ENCODE measurements at regions not wholly inside any gene's neighbourhood (a gene's known extent, or its start where the extent isn't known, plus 50 kb on each side); places are given as distances from the start of the nearest gene placed in this dataset.

DNA sequence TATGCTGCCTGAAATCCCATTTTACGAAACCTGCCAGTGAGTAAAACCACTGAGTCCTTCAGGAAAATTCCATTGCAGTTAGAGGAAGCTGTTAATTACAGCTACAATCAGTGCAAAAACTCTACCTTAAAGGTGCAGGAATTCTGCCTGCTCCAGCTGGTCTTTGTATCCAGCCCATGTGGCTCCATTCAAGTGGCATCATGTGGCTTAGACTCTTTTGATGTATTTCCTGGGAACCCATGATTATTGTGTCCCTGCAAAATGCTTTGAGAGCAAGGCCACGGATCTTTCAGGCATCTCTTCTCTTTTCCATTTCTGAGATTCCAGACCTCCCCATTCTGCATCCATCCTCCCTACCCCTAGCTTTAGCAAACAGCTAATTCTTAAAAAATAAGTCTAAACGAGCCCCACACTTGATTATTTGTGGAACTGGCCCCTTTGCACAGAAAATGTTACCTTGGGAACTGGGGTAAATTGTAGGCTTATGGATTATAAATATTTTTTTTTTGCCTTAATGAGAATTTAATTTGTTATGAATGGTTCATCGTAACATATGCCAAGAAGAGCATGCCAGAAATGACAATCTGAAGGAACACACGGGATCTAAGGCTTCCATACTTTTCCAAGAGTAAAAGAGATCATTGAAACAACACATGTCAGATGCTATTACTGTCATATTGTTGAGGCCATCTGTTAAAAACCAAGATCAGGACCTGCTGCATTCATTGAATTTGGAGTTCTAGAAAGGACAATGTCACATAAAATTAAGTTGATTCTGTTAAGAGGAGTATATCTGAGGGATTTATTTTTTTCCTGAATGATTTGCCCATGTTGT is 144.6 kb downstream of the TPH2 start:
- no peaks in the 10 kb centered on the region for H3K4me1 ChIP-seq
- no peaks in the 10 kb centered on the region for H3K27me3 ChIP-seq (replicated peaks in 1 of 7)
- no peaks in the 10 kb centered on the region for H3K9me3 ChIP-seq
- no peaks in the 10 kb centered on the region for H3K36me3 ChIP-seq
- TF ChIP-seq POLR2A (IDR thresholded peaks at IDR 0.05) (no peak), POLR2AphosphoS5 (IDR thresholded peaks at IDR 0.05) (no peak)
- TF ChIP-seq, protein P1, sequence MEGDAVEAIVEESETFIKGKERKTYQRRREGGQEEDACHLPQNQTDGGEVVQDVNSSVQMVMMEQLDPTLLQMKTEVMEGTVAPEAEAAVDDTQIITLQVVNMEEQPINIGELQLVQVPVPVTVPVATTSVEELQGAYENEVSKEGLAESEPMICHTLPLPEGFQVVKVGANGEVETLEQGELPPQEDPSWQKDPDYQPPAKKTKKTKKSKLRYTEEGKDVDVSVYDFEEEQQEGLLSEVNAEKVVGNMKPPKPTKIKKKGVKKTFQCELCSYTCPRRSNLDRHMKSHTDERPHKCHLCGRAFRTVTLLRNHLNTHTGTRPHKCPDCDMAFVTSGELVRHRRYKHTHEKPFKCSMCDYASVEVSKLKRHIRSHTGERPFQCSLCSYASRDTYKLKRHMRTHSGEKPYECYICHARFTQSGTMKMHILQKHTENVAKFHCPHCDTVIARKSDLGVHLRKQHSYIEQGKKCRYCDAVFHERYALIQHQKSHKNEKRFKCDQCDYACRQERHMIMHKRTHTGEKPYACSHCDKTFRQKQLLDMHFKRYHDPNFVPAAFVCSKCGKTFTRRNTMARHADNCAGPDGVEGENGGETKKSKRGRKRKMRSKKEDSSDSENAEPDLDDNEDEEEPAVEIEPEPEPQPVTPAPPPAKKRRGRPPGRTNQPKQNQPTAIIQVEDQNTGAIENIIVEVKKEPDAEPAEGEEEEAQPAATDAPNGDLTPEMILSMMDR (IDR thresholded peaks at IDR 0.05 in 8 of 11, conservative IDR thresholded peaks at IDR 0.05 in 3 of 11) = no peak
- H3K4me3 ChIP-seq = no peak overlapping the region
- intact Hi-C loops (cut with DNase I; ENCODE audit: low total_unique reads) = no loop called here
- WGBS, 5 donors = 60 to 75% (median 65%) methylated on average over 5 of the region's 5 CpGs
- DNase-seq = no peak
- no peak overlapping the region for H3K27ac ChIP-seq

DNA sequence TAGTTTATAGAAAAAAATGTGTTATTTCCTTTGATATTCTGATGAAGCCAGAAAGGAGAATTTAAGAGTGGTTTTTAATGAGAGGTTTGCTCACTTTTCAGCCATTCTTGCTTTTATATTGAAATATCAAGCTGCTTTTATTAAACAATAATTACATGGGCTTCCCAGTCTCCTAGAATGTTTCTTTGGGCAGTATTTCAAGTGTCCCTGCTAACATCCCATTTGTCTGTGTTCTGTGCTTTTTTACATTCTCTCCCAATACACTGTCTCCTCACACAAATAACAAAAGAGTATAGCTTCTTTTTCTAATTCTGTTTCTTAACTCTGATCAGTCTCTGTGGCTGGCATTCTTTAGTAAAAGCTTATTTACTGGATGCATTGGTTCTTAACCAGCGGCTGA is 145.4 kb downstream of the TPH2 start:
- WGBS, 5 donors = 1 to 48% (median 33%) methylated on average over 1 of the region's 1 CpG
- H3K27me3 ChIP-seq (replicated peaks in 1 of 7) = no peaks in the 10 kb centered on the region
- no peak for DNase-seq
- no peaks in the 10 kb centered on the region for H3K4me1 ChIP-seq
- intact Hi-C loops (cut with DNase I; ENCODE audit: low total_unique reads) = no loop called here
- no peaks in the 10 kb centered on the region for H3K9me3 ChIP-seq
- no peaks in the 10 kb centered on the region for H3K36me3 ChIP-seq
- TF ChIP-seq, protein P1 (IDR thresholded peaks at IDR 0.05 in 8 of 11, conservative IDR thresholded peaks at IDR 0.05 in 3 of 11) = no peak
- TF ChIP-seq POLR2AphosphoS5 (IDR thresholded peaks at IDR 0.05) (no peak), POLR2A (IDR thresholded peaks at IDR 0.05) (no peak)
- no peak overlapping the region for H3K4me3 ChIP-seq
- no peak overlapping the region for H3K27ac ChIP-seq

DNA sequence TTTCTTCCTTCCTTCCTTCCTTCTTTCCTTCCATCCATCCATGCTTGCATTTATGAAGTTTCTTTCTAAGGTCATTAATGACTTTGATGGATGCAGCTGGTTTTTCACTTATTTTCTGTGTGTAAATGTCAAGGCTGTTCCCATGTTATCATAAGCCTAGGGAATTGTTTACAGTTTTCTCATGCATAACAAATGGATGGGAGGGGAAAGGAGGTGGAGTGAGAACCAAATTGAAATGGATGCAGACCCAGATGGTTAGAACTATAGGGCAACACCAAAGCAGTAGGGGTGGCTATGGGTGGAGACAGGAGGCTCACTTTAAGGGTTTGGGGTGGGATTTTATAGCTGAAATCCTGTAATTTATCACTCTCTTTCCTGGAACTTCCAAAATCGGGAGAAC is 146.2 kb downstream of the TPH2 start:
- Histone ChIP-seq H3K36me3 (no peaks in the 10 kb centered on the region), H3K9me3 (no peaks in the 10 kb centered on the region), H3K27me3 (replicated peaks in 1 of 7) (no peaks in the 10 kb centered on the region), H3K4me1 (no peaks in the 10 kb centered on the region), H3K4me3 (no peak overlapping the region), H3K27ac (no peak overlapping the region)
- intact Hi-C loops (cut with DNase I; ENCODE audit: low total_unique reads) = no loop called here
- WGBS, 5 donors = 17 to 54% (median 38%) methylated on average over 1 of the region's 1 CpG
- TF ChIP-seq, protein P1 (IDR thresholded peaks at IDR 0.05 in 8 of 11, conservative IDR thresholded peaks at IDR 0.05 in 3 of 11) = no peak
- TF ChIP-seq POLR2AphosphoS5 (IDR thresholded peaks at IDR 0.05) (no peak), POLR2A (IDR thresholded peaks at IDR 0.05) (no peak)
- DNase-seq = no peak

DNA sequence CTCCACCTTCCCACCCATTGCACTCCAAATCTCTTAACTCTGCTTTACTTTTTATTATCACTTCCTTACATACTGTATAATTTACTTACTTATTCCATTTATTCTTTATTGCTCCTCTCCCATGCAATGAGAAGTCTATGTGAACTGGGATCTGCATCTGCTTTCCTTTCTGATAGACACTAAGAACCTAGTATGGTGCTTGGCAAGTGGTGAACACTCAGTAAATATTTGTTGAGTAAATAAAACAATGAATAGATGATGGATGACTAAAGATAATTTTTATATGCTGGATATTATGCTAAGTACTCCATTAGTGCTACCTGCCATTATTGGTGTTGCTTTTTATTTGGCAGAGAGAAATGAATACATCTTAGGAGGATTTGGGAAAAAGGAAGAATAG is 151.0 kb downstream of the TPH2 start:
- no peak overlapping the region for H3K27ac ChIP-seq
- H3K27me3 ChIP-seq (replicated peaks in 1 of 7) = no peaks in the 10 kb centered on the region
- DNase-seq = no peak
- H3K9me3 ChIP-seq = peaks cover 0 to 30% (median 23%) of the 10 kb centered on the region in 8 donors
- intact Hi-C loops (cut with DNase I; ENCODE audit: low total_unique reads) = no loop called here
- H3K4me1 ChIP-seq = no peaks in the 10 kb centered on the region
- peak overlapping the region in 4 of 8 donors; percentile 3 to 30 (median 21) for H3K4me3 ChIP-seq
- H3K36me3 ChIP-seq = no peaks in the 10 kb centered on the region
- TF ChIP-seq POLR2AphosphoS5 (IDR thresholded peaks at IDR 0.05) (no peak), POLR2A (IDR thresholded peaks at IDR 0.05) (no peak)
- TF ChIP-seq, protein P1 (IDR thresholded peaks at IDR 0.05 in 8 of 11, conservative IDR thresholded peaks at IDR 0.05 in 3 of 11) = no peak

Data from spleen (tissue), 11 donors.